ENCODE measurements at regions not wholly inside any gene's neighbourhood (a gene's known extent, or its start where the extent isn't known, plus 50 kb on each side); places are given as distances from the start of the nearest gene placed in this dataset.
A peak's percentile ranks its signal among the peaks of the same experiment; 100 is the strongest.
"Not testable (repeated sequence)": the region's sequence is repeated elsewhere in the genome, so short reads cannot be mapped to it uniquely, and the experiment has no call there.

GRCh38 chr20:4335722-4336121 is 86.6 kb upstream of the ADRA1D start:
- DNase-seq: no peak

GRCh38 chr20:4332121-4332860 is 83.2 kb upstream of the ADRA1D start:
- no peak for DNase-seq

- DNase-seq: no peak
These were observed 80.9 kb upstream of the ADRA1D start for GRCh38 chr20:4330011-4330410.

GRCh38 chr20:4329232-4329631 is 80.1 kb upstream of the ADRA1D start:
- DNase-seq: no peak

- DNase-seq: no peak
These were observed 79.5 kb upstream of the ADRA1D start for GRCh38 chr20:4328541-4328940.

- DNase-seq: no peak
These were observed 78.9 kb upstream of the ADRA1D start for GRCh38 chr20:4327956-4328355.

GRCh38 chr20:4326195-4327065 is 77.3 kb upstream of the ADRA1D start:
- no peak for DNase-seq

GRCh38 chr20:4325548-4326187 is 76.6 kb upstream of the ADRA1D start:
- DNase-seq: no peak

- no peak for DNase-seq
These were observed 75.6 kb upstream of the ADRA1D start for GRCh38 chr20:4324611-4325243.

GRCh38 chr20:4322499-4322898 is 73.4 kb upstream of the ADRA1D start:
- DNase-seq: no peak

GRCh38 chr20:4320291-4320690 is 71.2 kb upstream of the ADRA1D start:
- DNase-seq: peak; percentile 5 to 70

- no peak for DNase-seq
These were observed 69.8 kb upstream of the ADRA1D start for GRCh38 chr20:4318891-4319290.

- not testable (repeated sequence) for DNase-seq
These were observed 61.5 kb upstream of the ADRA1D start for GRCh38 chr20:4310616-4311015.

GRCh38 chr20:4306206-4306605 is 57.1 kb upstream of the ADRA1D start:
- no peak for DNase-seq

- DNase-seq: no peak
These were observed 56.0 kb upstream of the ADRA1D start for GRCh38 chr20:4305091-4305490.

GRCh38 chr20:4304601-4305000 is 55.5 kb upstream of the ADRA1D start:
- DNase-seq: no peak

GRCh38 chr20:4303136-4303535 is 54.0 kb upstream of the ADRA1D start:
- no peak for DNase-seq

GRCh38 chr20:4300921-4301320 is 51.8 kb upstream of the ADRA1D start:
- no peak for DNase-seq

- DNase-seq: no peak
These were observed 51.3 kb upstream of the ADRA1D start for GRCh38 chr20:4300401-4300800.

GRCh38 chr20:4299773-4300172 is 50.7 kb upstream of the ADRA1D start:
- DNase-seq: no peak

- no peak for DNase-seq
These were observed 50.1 kb upstream of the ADRA1D start for GRCh38 chr20:4299216-4299615.

Data from CD4-positive, alpha-beta T cell treated with Interleukin-4 for 1 hour (primary cell).